GM12878 (cell line): ENCODE measurements at regions not wholly inside any gene's neighbourhood (a gene's known extent, or its start where the extent isn't known, plus 50 kb on each side); places are given as distances from the start of the nearest gene placed in this dataset.

Source experiments
- ATAC-seq: fragments of 200-7000 bp; cut with Tn5 transposase; 3 replicates; pipeline ENCODE4 v1.9.1; 2020; ENCODE audit warnings: mild to moderate bottlenecking, moderate library complexity
- BruUV-seq: library from RNA; stranded (reverse); fragments of 400-500 nt; replicated peaks from 2 replicates; lab custom pipeline; 2021; lab: Mats Ljungman, UMichigan
- CTCF ChIA-PET: fragments of 300-600 bp; sonication (Branson Sonifier 250); formaldehyde crosslinking; extraction: SDS; loops from one replicate; lab custom pipeline; 2021; ENCODE audit warnings: inconsistent platforms; lab: Yijun Ruan, JAX
- POLR2A ChIA-PET: fragments of 350-600 bp; formaldehyde crosslinking; extraction: SDS; loops from one replicate; lab custom pipeline; 2021; ENCODE audit warnings: inconsistent platforms; lab: Charles Lee
- RAD21 ChIA-PET: fragments of 300-600 bp; sonication (Branson Sonifier 250); formaldehyde crosslinking; loops from one replicate; lab custom pipeline; 2023; ENCODE audit warnings: antibody characterized with exemption; ENCODE audit not compliant: unreplicated experiment; lab: Charles Lee
- SMC1A ChIA-PET: fragments of 300-600 bp; sonication (Branson Sonifier 250); formaldehyde crosslinking; loops from one replicate; lab custom pipeline; 2023; ENCODE audit not compliant: unreplicated experiment, uncharacterized antibody; lab: Charles Lee
- DNase-seq: peaks from one replicate; pipeline ENCODE4 v3.0.0-alpha.2; 2011; ENCODE audit warnings: low read depth, low spot score
- FAIRE-seq: peaks from 3 replicates; lab custom pipeline; 2011; peaks lifted over from hg19 to GRCh38; lab: Jason Lieb, UNC
- H2AFZ ChIP-seq: 2 replicates; pipeline ENCODE4 v1.6.0; 2011; ENCODE audit warnings: low read depth, low read length, control low read depth; ENCODE audit not compliant: control insufficient read depth
- H3K27ac ChIP-seq: 2 replicates; pipeline ENCODE4 v1.5.1; 2011; ENCODE audit warnings: control low read depth; ENCODE audit not compliant: control insufficient read depth, insufficient read depth
- H3K27me3 ChIP-seq, 2 experiments: replicated peaks in 1 of 2; 2 replicates each; pipeline versions ENCODE4 v1.6.0 to v1.6.1; 2011; ENCODE audit warnings: low read length in 1 of 2; ENCODE audit not compliant: control insufficient read depth in 2 of 2, insufficient read depth in 2 of 2
- H3K36me3 ChIP-seq, 2 experiments: 2 replicates each; pipeline ENCODE4 v1.5.1; 2011; ENCODE audit warnings: low read length in 1 of 2; ENCODE audit not compliant: control insufficient read depth in 2 of 2, insufficient read depth in 2 of 2
- H3K4me1 ChIP-seq: 2 replicates; pipeline ENCODE4 v1.6.1; 2011; ENCODE audit warnings: mild to moderate bottlenecking, low read length, moderate library complexity, mixed read lengths; ENCODE audit not compliant: control insufficient read depth, insufficient read depth
- H3K4me2 ChIP-seq: 2 replicates; pipeline ENCODE4 v1.6.0; 2011; ENCODE audit warnings: control low read depth; ENCODE audit not compliant: control insufficient read depth, insufficient read depth
- H3K4me3 ChIP-seq: fragments of 200-600 bp; sonication (generic); 2 replicates; pipeline ENCODE4 v1.5.1; 2016
- H3K79me2 ChIP-seq: 2 replicates; pipeline ENCODE4 v1.6.0; 2011; ENCODE audit warnings: low read length; ENCODE audit not compliant: control insufficient read depth, insufficient read depth
- H3K9ac ChIP-seq: 2 replicates; pipeline ENCODE4 v1.8.0; 2011; ENCODE audit warnings: low read length, control low read depth, mixed read lengths; ENCODE audit not compliant: control insufficient read depth, insufficient read depth
- H3K9me3 ChIP-seq: replicated peaks from 3 replicates; pipeline ENCODE4 v1.5.1; 2011; ENCODE audit warnings: mild to moderate bottlenecking, low read length; ENCODE audit not compliant: control insufficient read depth, insufficient read depth
- H4K20me1 ChIP-seq: 2 replicates; pipeline ENCODE4 v1.6.0; 2011; ENCODE audit not compliant: control insufficient read depth, insufficient read depth
- ASH2L ChIP-seq: fragments of 300-600, 200-600 bp; sonication (generic); IDR thresholded peaks from 2 replicates; pipeline ENCODE4 v1.6.1; 2017; ENCODE audit warnings: low read depth, mild to moderate bottlenecking, borderline replicate concordance
- CTCF ChIP-seq, 3 experiments: IDR thresholded peaks in 2 of 3; conservative IDR thresholded peaks in 1 of 3; 2 replicates each; pipeline ENCODE4 v1.5.1; 2011; ENCODE audit warnings: low read depth in 3 of 3, low read length in 3 of 3, mild to moderate bottlenecking in 3 of 3, control low read depth in 2 of 3, moderate library complexity in 2 of 3, inconsistent platforms in 1 of 3, mixed read lengths in 1 of 3; ENCODE audit not compliant: control insufficient read depth in 2 of 3, insufficient read depth in 1 of 3; ENCODE audit errors: extremely low read depth in 1 of 3
- JUNB ChIP-seq: IDR thresholded peaks from 2 replicates; pipeline ENCODE4 v1.6.1; 2016; ENCODE audit warnings: antibody characterized with exemption, mild to moderate bottlenecking
- MYC ChIP-seq: IDR thresholded peaks from 2 replicates; pipeline ENCODE4 v1.6.1; 2011; ENCODE audit warnings: mild to moderate bottlenecking, low read length, moderate library complexity, inconsistent platforms; ENCODE audit not compliant: insufficient read depth, insufficient replicate concordance, insufficient read length, severe bottlenecking
- RAD21 ChIP-seq: IDR thresholded peaks from 2 replicates; pipeline ENCODE4 v1.6.1; 2011; ENCODE audit warnings: mild to moderate bottlenecking, low read depth, low read length, moderate library complexity; ENCODE audit not compliant: insufficient read depth
- RBBP5 ChIP-seq: fragments of 200-600 bp; sonication (generic); conservative IDR thresholded peaks from 2 replicates; pipeline ENCODE4 v1.6.1; 2016
- RUNX3 ChIP-seq: IDR thresholded peaks from 2 replicates; pipeline ENCODE4 v1.6.1; 2012; ENCODE audit warnings: low read length, inconsistent platforms
- in situ Hi-C: fragments of 300-500 bp; cut with MboI; formaldehyde crosslinking; loops from 9 replicates; pipeline ENCODE4 v1.14.3; 2018; ENCODE audit warnings: mixed read lengths
- intact Hi-C: fragments of 100-400 bp; cut with micrococcal nuclease; formaldehyde crosslinking; loops from one replicate; pipeline ENCODE4 v1.14.2; 2022; ENCODE audit not compliant: unreplicated experiment

GRCh38 chr11:87421422-87421821 is 383.7 kb downstream of the TMEM135 start (continued):
- peak; percentile 72 to 73 (median 73) for TF ChIP-seq CTCF (IDR thresholded peaks at IDR 0.05 in 2 of 3, conservative IDR thresholded peaks at IDR 0.05 in 1 of 3; ENCODE audit: control insufficient read depth in 2 of 3, extremely low read depth in 1 of 3, insufficient read depth in 1 of 3, low read depth in 3 of 3, low read length in 3 of 3)
- TF ChIP-seq RAD21: peak; percentile 64
- TF ChIP-seq RUNX3: no peak

- H3K27me3 ChIP-seq: no peaks in the 10 kb centered on the region
- intact Hi-C loops: no loop called here
- in situ Hi-C loops: no loop called here
- H2AFZ ChIP-seq: no peak overlapping the region
- TF ChIP-seq RBBP5 (no peak), MYC (no peak), ASH2L (no peak), JUNB (no peak)
- DNase-seq (no peak), FAIRE-seq (no peak), ATAC-seq (no peak)
- no peaks in the 10 kb centered on the region for H4K20me1 ChIP-seq
- no peak overlapping the region for H3K4me2 ChIP-seq
- POLR2A ChIA-PET: no interaction called here
- H3K27ac ChIP-seq: no peak overlapping the region
- RAD21 ChIA-PET: no interaction called here
- H3K4me3 ChIP-seq: no peak overlapping the region
- no peaks in the 10 kb centered on the region for H3K4me1 ChIP-seq
- no peaks in the 10 kb centered on the region for H3K9me3 ChIP-seq
- H3K36me3 ChIP-seq: no peaks in the 10 kb centered on the region
- BruUV-seq: no TSS peak
- H3K79me2 ChIP-seq: no peaks in the 10 kb centered on the region
- CTCF ChIA-PET: interaction anchor here (0.7 to 5.5 kb wide), 5 partner anchors 14 to 68 kb away, joined by 3 to 26 read pairs (median 5); no protein-coding TSS in a partner anchor
- SMC1A ChIA-PET: interaction anchor here (0.9 to 1.3 kb wide), 2 partner anchors 119 to 478 kb away, joined by 3 read pairs; no protein-coding TSS in a partner anchor
- H3K9ac ChIP-seq: no peak overlapping the region
Observed at GRCh38 chr11:87417951-87418350, 380.2 kb downstream of the TMEM135 start.
